Keratinocyte (primary cell): ENCODE measurements at regions not wholly inside any gene's neighbourhood (a gene's known extent, or its start where the extent isn't known, plus 50 kb on each side); places are given as distances from the start of the nearest gene placed in this dataset.

Experiments used
- DNase-seq: peaks from one replicate; pipeline ENCODE4 v3.0.0-alpha.2; 2011; ENCODE audit warnings: low read depth, missing footprints, low spot score
- FAIRE-seq: peaks from 2 replicates; lab custom pipeline; 2011; peaks lifted over from hg19 to GRCh38; lab: Jason Lieb, UNC
- H2AFZ ChIP-seq: 2 replicates; pipeline ENCODE4 v1.6.0; 2012; ENCODE audit warnings: low read length, control low read depth, inconsistent platforms; ENCODE audit not compliant: control insufficient read depth
- H3K27ac ChIP-seq: 2 replicates; pipeline ENCODE4 v1.5.1; 2011; ENCODE audit warnings: low read length; ENCODE audit not compliant: control insufficient read depth, insufficient read depth
- H3K27me3 ChIP-seq: 3 replicates; pipeline ENCODE4 v1.6.0; 2011; ENCODE audit warnings: low read length; ENCODE audit not compliant: control insufficient read depth, insufficient read depth; ENCODE audit errors: extremely low read depth
- H3K36me3 ChIP-seq, 2 experiments: 2 replicates in 1 of 2; 3 replicates in 1 of 2; pipeline ENCODE4 v1.5.1; 2011; ENCODE audit warnings: low read length in 2 of 2, mild to moderate bottlenecking in 1 of 2; ENCODE audit not compliant: control insufficient read depth in 2 of 2, insufficient read depth in 2 of 2; ENCODE audit errors: extremely low read depth in 1 of 2
- H3K4me1 ChIP-seq: 3 replicates; pipeline ENCODE4 v1.5.1; 2011; ENCODE audit warnings: low read length; ENCODE audit not compliant: control insufficient read depth, insufficient read depth; ENCODE audit errors: extremely low read depth
- H3K4me2 ChIP-seq: 3 replicates; pipeline ENCODE4 v1.6.0; 2011; ENCODE audit warnings: low read depth, low read length; ENCODE audit not compliant: control insufficient read depth, insufficient read depth; ENCODE audit errors: extremely low read depth
- H3K4me3 ChIP-seq, 3 experiments: fragments of 200-600 bp in 1 of 3; sonication (generic) in 1 of 3; 2 replicates in 2 of 3; 3 replicates in 1 of 3; pipeline ENCODE4 v1.5.1; 2011 to 2016; ENCODE audit warnings: low read length in 3 of 3, mild to moderate bottlenecking in 3 of 3, control low read depth in 2 of 3, inconsistent platforms in 1 of 3, low read depth in 1 of 3, mixed read lengths in 1 of 3, mixed run types in 1 of 3, moderate library complexity in 1 of 3; ENCODE audit not compliant: control insufficient read depth in 2 of 3, insufficient read depth in 2 of 3; ENCODE audit errors: extremely low read depth in 1 of 3
- H3K79me2 ChIP-seq: 2 replicates; pipeline ENCODE4 v1.6.0; 2012; ENCODE audit warnings: low read length; ENCODE audit not compliant: control insufficient read depth, insufficient read depth
- H3K9ac ChIP-seq: 3 replicates; pipeline ENCODE4 v1.6.0; 2011; ENCODE audit warnings: low read length; ENCODE audit not compliant: control insufficient read depth, insufficient read depth; ENCODE audit errors: extremely low read depth
- H3K9me1 ChIP-seq: 3 replicates; pipeline ENCODE4 v1.6.0; 2011; ENCODE audit warnings: low read length; ENCODE audit not compliant: control insufficient read depth, insufficient read depth; ENCODE audit errors: extremely low read depth
- H3K9me3 ChIP-seq: 2 replicates; pipeline ENCODE4 v1.5.1; 2012; ENCODE audit warnings: low read depth, low read length; ENCODE audit not compliant: control insufficient read depth
- H4K20me1 ChIP-seq: 3 replicates; pipeline ENCODE4 v1.6.0; 2011; ENCODE audit warnings: low read length; ENCODE audit not compliant: control insufficient read depth, insufficient read depth; ENCODE audit errors: extremely low read depth
- CTCF ChIP-seq, 3 experiments: IDR thresholded peaks in 1 of 3; conservative IDR thresholded peaks in 1 of 3; optimal IDR thresholded peaks in 1 of 3; 2 replicates in 2 of 3; 3 replicates in 1 of 3; pipeline versions ENCODE3 to v1.5.1; 2011; ENCODE audit warnings: low read length in 3 of 3, mild to moderate bottlenecking in 3 of 3, moderate library complexity in 2 of 3, control low read depth in 1 of 3, inconsistent platforms in 1 of 3; ENCODE audit not compliant: insufficient read depth in 2 of 3; ENCODE audit errors: extremely low read depth in 1 of 3
- EZH2 ChIP-seq: IDR thresholded peaks from one replicate; pipeline ENCODE4 v1.6.1; 2012; ENCODE audit warnings: inconsistent platforms, mild to moderate bottlenecking, low read length, moderate library complexity
- dilution Hi-C: fragments of 300-500 bp; cut with MboI; formaldehyde crosslinking; loops from one replicate; pipeline ENCODE4 v1.7.0; 2020; ENCODE audit warnings: low sequenced_read_pairs; ENCODE audit not compliant: extremely low pct_ligation_motif_present

- H3K9ac ChIP-seq = no peak overlapping the region
- H3K36me3 ChIP-seq = no peaks in the 10 kb centered on the region
- H3K9me3 ChIP-seq = no peaks in the 10 kb centered on the region
- dilution Hi-C loops = no loop called here
- no peaks in the 10 kb centered on the region for H3K79me2 ChIP-seq
- no peaks in the 10 kb centered on the region for H3K9me1 ChIP-seq
- no peaks in the 10 kb centered on the region for H4K20me1 ChIP-seq
- H3K4me3 ChIP-seq = no peak overlapping the region
- H3K27ac ChIP-seq = no peak overlapping the region
- no peaks in the 10 kb centered on the region for H3K4me1 ChIP-seq
- DNase-seq = no peak
- no peak overlapping the region for H3K4me2 ChIP-seq
- H2AFZ ChIP-seq = no peak overlapping the region
- no peak for FAIRE-seq
- H3K27me3 ChIP-seq = peaks cover 5% of the 10 kb centered on the region
- no peak for TF ChIP-seq EZH2
- no peak for TF ChIP-seq CTCF (optimal IDR thresholded peaks at IDR 0.05 in 1 of 3, IDR thresholded peaks at IDR 0.05 in 1 of 3, conservative IDR thresholded peaks at IDR 0.05 in 1 of 3; ENCODE audit: extremely low read depth in 1 of 3, insufficient read depth in 2 of 3, low read length in 3 of 3)
These were observed 53.7 kb upstream of the HMGXB4 start for GRCh38 chr22:35203583-35203982.

- H3K27ac ChIP-seq = no peak overlapping the region
- no peak for DNase-seq
- H3K9ac ChIP-seq = no peak overlapping the region
- H2AFZ ChIP-seq = no peak overlapping the region
- H4K20me1 ChIP-seq = no peaks in the 10 kb centered on the region
- FAIRE-seq = no peak
- H3K79me2 ChIP-seq = no peaks in the 10 kb centered on the region
- H3K36me3 ChIP-seq = no peaks in the 10 kb centered on the region
- dilution Hi-C loops = no loop called here
- H3K27me3 ChIP-seq = peaks cover 5% of the 10 kb centered on the region
- H3K4me3 ChIP-seq = no peak overlapping the region
- no peak for TF ChIP-seq CTCF (optimal IDR thresholded peaks at IDR 0.05 in 1 of 3, IDR thresholded peaks at IDR 0.05 in 1 of 3, conservative IDR thresholded peaks at IDR 0.05 in 1 of 3; ENCODE audit: extremely low read depth in 1 of 3, insufficient read depth in 2 of 3, low read length in 3 of 3)
- no peaks in the 10 kb centered on the region for H3K9me1 ChIP-seq
- H3K9me3 ChIP-seq = no peaks in the 10 kb centered on the region
- H3K4me2 ChIP-seq = peak overlapping the region; percentile 10
- H3K4me1 ChIP-seq = no peaks in the 10 kb centered on the region
These were observed 52.2 kb upstream of the HMGXB4 start for GRCh38 chr22:35204807-35205775.
